DOHH2 (cell line): ENCODE measurements at regions not wholly inside any gene's neighbourhood (a gene's known extent, or its start where the extent isn't known, plus 50 kb on each side); places are given as distances from the start of the nearest gene placed in this dataset.

ENCODE experiments used
- CTCF ChIP-seq: fragments of 200-600 bp; sonication (generic); IDR thresholded peaks from one replicate; pipeline ENCODE4 v1.5.1; 2014; ENCODE audit warnings: antibody characterized with exemption, mild to moderate bottlenecking, low read depth, low read length; ENCODE audit not compliant: poor library complexity, severe bottlenecking
- EZH2phosphoT487 ChIP-seq: fragments of 200-600 bp; sonication (generic); IDR thresholded peaks from 2 replicates; pipeline ENCODE4 v1.6.1; 2017; ENCODE audit warnings: borderline replicate concordance, mild to moderate bottlenecking, antibody characterized with exemption, low read length, moderate library complexity, mixed read lengths

GRCh38 chr10:7107285-7107684 lies 303.5 kb downstream of the SFMBT2 start:
- TF ChIP-seq CTCF (no peak), EZH2phosphoT487 (no peak)
